Transverse colon (tissue), 4 donors: ENCODE measurements at regions not wholly inside any gene's neighbourhood (a gene's known extent, or its start where the extent isn't known, plus 50 kb on each side); places are given as distances from the start of the nearest gene placed in this dataset.

ENCODE experiments used
- DNase-seq: peaks from one replicate; pipeline ENCODE4 v3.0.0-alpha.2; 2019
- H3K27ac ChIP-seq, 4 donors: fragments of 200-600 bp; sonication (generic); 2 replicates each; pipeline ENCODE4 v1.5.1; 2016 to 2018; ENCODE audit warnings: inconsistent platforms in 4 of 4
- H3K27me3 ChIP-seq: fragments of 200-600 bp; sonication (generic); 2 replicates; pipeline ENCODE4 v1.5.1; 2017; ENCODE audit warnings: inconsistent platforms
- H3K36me3 ChIP-seq, 4 donors: fragments of 200-600 bp; sonication (generic); 2 replicates each; pipeline ENCODE4 v1.5.1; 2017 to 2019; ENCODE audit warnings: inconsistent platforms in 4 of 4
- H3K4me1 ChIP-seq, 4 donors: fragments of 200-600 bp; sonication (generic); 2 replicates each; pipeline ENCODE4 v1.5.1; 2017 to 2020; ENCODE audit warnings: inconsistent platforms in 4 of 4
- H3K4me3 ChIP-seq, 4 donors: fragments of 200-600 bp; sonication (generic); 1 replicate in 1 of 4; 2 replicates in 3 of 4; pipeline versions ENCODE4 v1.5.1 to v1.6.1; 2017 to 2019; ENCODE audit warnings: inconsistent platforms in 4 of 4
- H3K9me3 ChIP-seq, 2 donors: fragments of 200-600 bp; sonication (generic); 2 replicates each; pipeline ENCODE4 v1.5.1; 2017 to 2019; ENCODE audit warnings: inconsistent platforms in 2 of 2
- EP300 ChIP-seq: sonication (generic); formaldehyde crosslinking; IDR thresholded peaks from one replicate; pipeline ENCODE4 v1.6.1; 2017; ENCODE audit warnings: antibody characterized with exemption, low read depth
- POLR2A ChIP-seq: fragments of 450-650 bp; IDR thresholded peaks from one replicate; pipeline ENCODE4 v1.6.1; 2016; ENCODE audit warnings: antibody characterized with exemption, mild to moderate bottlenecking, moderate library complexity
- POLR2AphosphoS5 ChIP-seq, 3 donors: sonication (generic); formaldehyde crosslinking; IDR thresholded peaks; one replicate each; pipeline ENCODE4 v1.6.1; 2016; ENCODE audit warnings: antibody characterized with exemption in 3 of 3
- WGBS, 2 donors: methylation state at CpG; one replicate each; pipeline ENCODE4 v1.1.5; 2018; ENCODE audit warnings: low coverage in 1 of 2; 5-methylcytosine and 5-hydroxymethylcytosine counted together
- in situ Hi-C, 4 donors: fragments of 200-750 bp; cut with MboI; loops; one replicate each; pipeline versions ENCODE4 v1.15.0 to v1.15.1; 2017; ENCODE audit warnings: low sequenced_read_pairs in 3 of 4, low pct_ligation_motif_present in 1 of 4, low pct_unique_long_range_greater_than_20kb in 1 of 4
- intact Hi-C: fragments of 100-400 bp; cut with DNase I; formaldehyde crosslinking; loops from one replicate; pipeline ENCODE4 v1.15.1; 2023; ENCODE audit warnings: low total_unique reads
- TF ChIP-seq, protein P1 (sequence below), 5 experiments: fragments of 200-600 bp in 3 of 5; fragments of 450-650 bp in 2 of 5; sonication (generic) in 3 of 5; IDR thresholded peaks; 1 replicate in 2 of 5; 2 replicates in 3 of 5; pipeline ENCODE4 v1.5.1; 2016 to 2017; ENCODE audit warnings: antibody characterized with exemption in 5 of 5, inconsistent platforms in 3 of 5, mild to moderate bottlenecking in 2 of 5, moderate library complexity in 1 of 5

DNA sequence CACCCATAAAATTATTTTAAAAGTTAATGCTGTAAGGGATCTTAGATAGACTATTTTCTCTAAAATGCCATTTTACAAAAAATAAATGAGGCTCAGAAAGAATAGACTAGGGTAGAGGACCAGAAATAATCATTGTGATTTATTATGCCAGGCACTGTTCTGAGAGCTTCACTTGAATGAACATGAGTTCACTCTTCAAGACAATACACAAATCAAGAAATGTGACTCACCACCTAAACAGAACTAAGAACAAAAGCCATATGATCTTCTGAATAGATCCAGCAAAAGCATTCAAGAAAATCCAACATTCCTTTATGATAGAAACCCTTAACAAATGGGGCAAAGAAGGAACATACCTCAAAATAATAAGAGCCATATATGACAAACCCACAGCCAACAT, 582.0 kb downstream of the PKHD1 start:
- no peak overlapping the region for H3K27ac ChIP-seq
- no peaks in the 10 kb centered on the region for H3K27me3 ChIP-seq
- DNase-seq, result no peak
- intact Hi-C loops, result no loop called here
- H3K9me3 ChIP-seq, result no peaks in the 10 kb centered on the region
- no peaks in the 10 kb centered on the region for H3K36me3 ChIP-seq
- no peak overlapping the region for H3K4me3 ChIP-seq
- no peaks in the 10 kb centered on the region for H3K4me1 ChIP-seq
- in situ Hi-C loops, result no loop called here
- no peak for TF ChIP-seq POLR2AphosphoS5 (IDR thresholded peaks at IDR 0.05)
- TF ChIP-seq POLR2A, result no peak
- no peak for TF ChIP-seq EP300

DNA sequence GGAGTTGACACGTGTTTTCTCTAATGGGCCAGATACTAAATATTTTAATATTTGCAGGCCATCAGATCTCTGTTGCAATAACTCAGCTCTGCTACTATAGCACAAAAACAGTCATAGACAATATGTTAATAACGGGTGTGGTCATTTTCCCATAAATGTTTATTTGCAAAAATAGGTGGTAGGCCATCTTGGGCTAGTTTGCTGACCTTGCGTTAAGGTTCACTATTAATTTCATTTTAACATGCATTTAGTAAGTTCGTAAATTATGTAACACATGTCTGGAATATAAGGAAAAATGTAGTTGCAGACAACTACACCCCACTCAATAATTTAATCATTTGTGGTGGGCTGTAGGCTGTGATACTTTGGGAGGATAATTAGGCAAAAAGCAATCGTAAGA, 577.8 kb downstream of the PKHD1 start:
- WGBS, 2 donors, result 85 to 86% methylated on average over 5 of the region's 5 CpGs
- intact Hi-C loops (no loop called here), in situ Hi-C loops (no loop called here)
- Histone ChIP-seq H3K4me3 (no peak overlapping the region), H3K9me3 (no peaks in the 10 kb centered on the region), H3K27me3 (no peaks in the 10 kb centered on the region), H3K4me1 (no peaks in the 10 kb centered on the region), H3K27ac (no peak overlapping the region), H3K36me3 (no peaks in the 10 kb centered on the region)
- TF ChIP-seq POLR2A, result no peak
- no peak for TF ChIP-seq EP300
- no peak for TF ChIP-seq POLR2AphosphoS5 (IDR thresholded peaks at IDR 0.05)
- TF ChIP-seq, protein P1, sequence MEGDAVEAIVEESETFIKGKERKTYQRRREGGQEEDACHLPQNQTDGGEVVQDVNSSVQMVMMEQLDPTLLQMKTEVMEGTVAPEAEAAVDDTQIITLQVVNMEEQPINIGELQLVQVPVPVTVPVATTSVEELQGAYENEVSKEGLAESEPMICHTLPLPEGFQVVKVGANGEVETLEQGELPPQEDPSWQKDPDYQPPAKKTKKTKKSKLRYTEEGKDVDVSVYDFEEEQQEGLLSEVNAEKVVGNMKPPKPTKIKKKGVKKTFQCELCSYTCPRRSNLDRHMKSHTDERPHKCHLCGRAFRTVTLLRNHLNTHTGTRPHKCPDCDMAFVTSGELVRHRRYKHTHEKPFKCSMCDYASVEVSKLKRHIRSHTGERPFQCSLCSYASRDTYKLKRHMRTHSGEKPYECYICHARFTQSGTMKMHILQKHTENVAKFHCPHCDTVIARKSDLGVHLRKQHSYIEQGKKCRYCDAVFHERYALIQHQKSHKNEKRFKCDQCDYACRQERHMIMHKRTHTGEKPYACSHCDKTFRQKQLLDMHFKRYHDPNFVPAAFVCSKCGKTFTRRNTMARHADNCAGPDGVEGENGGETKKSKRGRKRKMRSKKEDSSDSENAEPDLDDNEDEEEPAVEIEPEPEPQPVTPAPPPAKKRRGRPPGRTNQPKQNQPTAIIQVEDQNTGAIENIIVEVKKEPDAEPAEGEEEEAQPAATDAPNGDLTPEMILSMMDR (IDR thresholded peaks at IDR 0.05), result no peak
- no peak for DNase-seq

DNA sequence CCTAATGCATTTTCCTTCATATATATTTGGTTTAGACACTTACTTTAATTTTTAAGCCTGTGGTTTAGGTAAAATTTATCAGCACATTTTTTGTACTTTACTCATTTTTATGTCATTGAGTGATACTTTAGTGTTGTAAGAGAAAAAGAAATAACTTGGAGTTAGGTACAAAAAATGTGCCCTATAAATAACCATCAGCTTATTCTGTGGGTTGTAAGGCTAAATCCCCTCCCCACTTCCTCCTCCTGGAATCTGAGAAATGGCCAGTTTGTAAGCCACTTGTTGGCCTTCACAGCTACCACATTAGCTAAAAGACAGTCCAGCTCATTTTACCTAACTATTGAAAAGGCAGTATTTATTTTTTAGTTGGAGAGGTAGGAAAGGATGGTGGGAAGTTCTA, 576.3 kb downstream of the PKHD1 start:
- TF ChIP-seq, protein P1 (IDR thresholded peaks at IDR 0.05), result no peak
- no peak for TF ChIP-seq EP300
- no peak for TF ChIP-seq POLR2AphosphoS5 (IDR thresholded peaks at IDR 0.05)
- no peak for TF ChIP-seq POLR2A
- H3K27me3 ChIP-seq, result no peaks in the 10 kb centered on the region
- no peak for DNase-seq
- H3K4me3 ChIP-seq, result no peak overlapping the region
- in situ Hi-C loops (no loop called here), intact Hi-C loops (no loop called here)
- no peaks in the 10 kb centered on the region for H3K36me3 ChIP-seq
- H3K4me1 ChIP-seq, result no peaks in the 10 kb centered on the region
- H3K9me3 ChIP-seq, result no peaks in the 10 kb centered on the region
- no peak overlapping the region for H3K27ac ChIP-seq

DNA sequence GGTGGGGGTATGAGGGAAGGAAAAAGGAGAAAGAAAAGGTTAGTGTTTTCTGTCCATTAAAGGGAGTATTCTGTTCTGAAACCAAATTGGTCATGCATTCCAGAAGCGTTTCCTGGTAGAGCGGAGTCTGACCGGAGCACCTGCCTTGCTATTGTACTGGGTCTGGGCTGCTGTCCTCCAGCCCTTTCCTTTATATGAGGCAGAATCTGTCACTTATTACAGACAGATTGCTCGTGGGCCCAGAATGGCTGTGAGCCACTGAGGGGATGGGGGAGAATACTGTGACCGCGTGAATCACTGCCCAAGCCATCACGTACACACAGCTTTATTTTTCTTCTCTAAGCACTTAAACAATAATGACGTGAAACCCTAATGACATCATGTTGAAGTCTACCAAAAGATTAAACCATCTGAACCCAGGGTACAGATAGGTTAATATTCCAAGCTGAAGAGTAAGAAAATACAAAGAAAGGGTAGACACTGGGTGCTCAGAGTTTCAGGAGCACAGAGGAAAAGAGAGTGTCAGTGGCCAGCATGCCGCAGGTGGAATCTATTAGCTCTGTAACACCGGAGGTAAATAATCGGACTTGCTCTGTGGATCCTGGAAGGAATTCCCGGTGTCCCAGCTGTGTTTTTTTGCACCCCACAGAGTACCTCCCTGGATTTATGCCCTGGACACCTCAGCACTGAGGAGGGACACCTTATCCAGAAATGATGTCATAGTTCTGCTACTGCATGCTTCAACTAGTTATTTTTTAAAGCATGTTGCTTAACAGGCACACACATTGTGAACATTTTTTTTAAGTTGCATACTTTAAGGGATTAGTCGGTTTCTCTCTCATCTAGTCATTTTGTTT, 573.3 kb downstream of the PKHD1 start:
- DNase-seq, result no peak
- Histone ChIP-seq H3K4me3 (no peak overlapping the region), H3K36me3 (no peaks in the 10 kb centered on the region), H3K27me3 (no peaks in the 10 kb centered on the region), H3K4me1 (no peaks in the 10 kb centered on the region), H3K9me3 (no peaks in the 10 kb centered on the region), H3K27ac (no peak overlapping the region)
- WGBS, 2 donors, result 41 to 47% methylated on average over 3 to 13 of the region's 13 CpGs
- intact Hi-C loops, result no loop called here
- in situ Hi-C loops, result no loop called here
- TF ChIP-seq EP300 (no peak), POLR2A (no peak), POLR2AphosphoS5 (IDR thresholded peaks at IDR 0.05) (no peak)
- TF ChIP-seq, protein P1 (IDR thresholded peaks at IDR 0.05), result no peak
